ENCODE measurements at regions not wholly inside any gene's neighbourhood (a gene's known extent, or its start where the extent isn't known, plus 50 kb on each side); places are given as distances from the start of the nearest gene placed in this dataset.

DNA sequence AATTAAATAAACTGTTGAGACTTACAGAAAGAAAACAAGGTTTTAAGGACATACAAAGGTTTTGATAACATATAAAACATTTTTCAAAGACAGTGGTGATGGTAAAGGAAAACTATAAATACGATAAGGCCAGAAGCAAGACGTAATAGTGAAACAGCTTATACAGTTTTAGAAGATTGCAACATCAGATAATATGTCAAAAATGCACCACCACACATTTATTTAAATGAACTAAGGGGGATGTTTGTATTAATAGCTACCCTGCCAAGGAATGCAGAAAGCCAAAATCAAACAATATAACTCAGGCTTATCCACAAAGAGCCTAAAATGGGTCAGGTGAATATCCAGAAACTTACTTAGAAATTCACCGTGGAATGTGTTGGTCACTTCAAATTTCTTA, 981.6 kb upstream of the FAT3 start:
- Histone ChIP-seq H3K23ac (ENCODE audit: low read depth, low read length) (no peak overlapping the region), H3K56ac (ENCODE audit: extremely low read depth, insufficient read depth, low read length) (no peak overlapping the region)

More for the DNA sequence above, 981.6 kb upstream of the FAT3 start:
- H3K4me3 ChIP-seq (ENCODE audit: insufficient read depth, low read depth, low read length), result no peak overlapping the region
- H4K20me1 ChIP-seq (ENCODE audit: insufficient read depth, low read length), result no peaks in the 10 kb centered on the region
- ATAC-seq (ENCODE audit: low read depth) (peak; percentile 62), DNase-seq (peak; percentile 27)
- no peak overlapping the region for H2BK120ac ChIP-seq (ENCODE audit: low read depth, low read length)
- H3K27ac ChIP-seq (ENCODE audit: insufficient read depth, low read length), result no peak overlapping the region
- ChIA-PET POLR2A (ENCODE audit: unreplicated experiment) (no interaction called here), CTCF (no interaction called here)
- H4K5ac ChIP-seq (ENCODE audit: low read depth, low read length), result no peak overlapping the region
- no peak overlapping the region for H2AK9ac ChIP-seq (replicated peaks; ENCODE audit: low read depth, low read length, poor library complexity)
- peak; percentile 79 for TF ChIP-seq CEBPB (IDR thresholded peaks at IDR 0.05; ENCODE audit: low read depth, low read length)
- TF ChIP-seq MAZ (IDR thresholded peaks at IDR 0.05; ENCODE audit: borderline replicate concordance, low read depth, low read length), result no peak
- H3K9me1 ChIP-seq (ENCODE audit: insufficient read depth, low read length), result no peaks in the 10 kb centered on the region
- no peak overlapping the region for H3K4me2 ChIP-seq (ENCODE audit: low read depth, low read length)
- H3K18ac ChIP-seq (ENCODE audit: low read depth, low read length), result no peak overlapping the region
- H2AK5ac ChIP-seq (ENCODE audit: low read depth, low read length), result no peak overlapping the region
- no TSS peak for BruUV-seq (replicated peaks)
- no peaks in the 10 kb centered on the region for H3K79me1 ChIP-seq (ENCODE audit: low read depth in 1 of 2, low read length in 2 of 2)
- no peaks in the 10 kb centered on the region for H3K27me3 ChIP-seq (ENCODE audit: control insufficient read depth, insufficient read depth, low read length)
- H3K4me1 ChIP-seq (ENCODE audit: control insufficient read depth, insufficient read depth, low read length), result no peaks in the 10 kb centered on the region
- H4K91ac ChIP-seq (ENCODE audit: insufficient read depth, low read depth, low read length), result no peak overlapping the region
- dilution Hi-C loops (cut with HindIII; ENCODE audit: low sequenced_read_pairs, unreplicated experiment), result no loop called here
- H2AFZ ChIP-seq (replicated peaks; ENCODE audit: low read length, poor library complexity), result no peak overlapping the region
- no peaks in the 10 kb centered on the region for H3K36me3 ChIP-seq (ENCODE audit: control insufficient read depth, insufficient read depth, low read length)
- no peak overlapping the region for H3K9ac ChIP-seq (ENCODE audit: low read depth, low read length)
- no CpG with 5 or more reads among the region's 3 CpGs for WGBS, 2 experiments (ENCODE audit: extremely low coverage in 2 of 2, insufficient read length in 1 of 2)
- no peak overlapping the region for H2BK5ac ChIP-seq (ENCODE audit: low read depth, low read length, poor library complexity, severe bottlenecking)
- H3K9me3 ChIP-seq (ENCODE audit: control insufficient read depth, insufficient read depth, low read length), result no peaks in the 10 kb centered on the region
- H2BK15ac ChIP-seq (ENCODE audit: low read depth, low read length), result no peak overlapping the region
- no peak overlapping the region for H3K14ac ChIP-seq (replicated peaks; ENCODE audit: low read depth, low read length)
- in situ Hi-C loops (cut with MboI; ENCODE audit: low sequenced_read_pairs), result no loop called here
- no peak overlapping the region for H3K4ac ChIP-seq (ENCODE audit: low read depth, low read length)
- no peak overlapping the region for H2BK20ac ChIP-seq (ENCODE audit: low read depth, low read length)
- intact Hi-C loops (cut with micrococcal nuclease), result no loop called here
- no peak overlapping the region for H4K8ac ChIP-seq (ENCODE audit: low read depth in 2 of 2, low read length in 2 of 2)

Data from IMR-90 (cell line).